GM19455 (cell line): ENCODE measurements at regions not wholly inside any gene's neighbourhood (a gene's known extent, or its start where the extent isn't known, plus 50 kb on each side); places are given as distances from the start of the nearest gene placed in this dataset.

ENCODE experiments used
- ATAC-seq: cut with Tn5 transposase; IDR thresholded peaks from one replicate; pipeline ENCODE4 v1.9.1; 2021; ENCODE audit not compliant: unreplicated experiment

GRCh38 chr4:19999775-20000414 lies 251.8 kb upstream of the SLIT2 start:
- ATAC-seq, result no peak

GRCh38 chr4:19999276-19999675 lies 252.4 kb upstream of the SLIT2 start:
- ATAC-seq, result no peak

GRCh38 chr4:19993242-19993641 lies 258.5 kb upstream of the SLIT2 start:
- ATAC-seq, result no peak

- ATAC-seq, result no peak
Measured at GRCh38 chr4:19992471-19993093, 259.1 kb upstream of the SLIT2 start.

- no peak for ATAC-seq
Measured at GRCh38 chr4:19987746-19988145, 264.0 kb upstream of the SLIT2 start.

- no peak for ATAC-seq
Measured at GRCh38 chr4:19983072-19983471, 268.6 kb upstream of the SLIT2 start.

GRCh38 chr4:19982556-19982955 lies 269.1 kb upstream of the SLIT2 start:
- ATAC-seq, result no peak

- no peak for ATAC-seq
Measured at GRCh38 chr4:19971829-19972228, 279.9 kb upstream of the SLIT2 start.

- ATAC-seq, result no peak
Measured at GRCh38 chr4:19969492-19969891, 282.2 kb upstream of the SLIT2 start.

GRCh38 chr4:19961091-19961490 lies 290.6 kb upstream of the SLIT2 start:
- ATAC-seq, result no peak

GRCh38 chr4:19958848-19959247 lies 292.9 kb upstream of the SLIT2 start:
- ATAC-seq, result no peak

- no peak for ATAC-seq
Measured at GRCh38 chr4:19947349-19947748, 304.4 kb upstream of the SLIT2 start.

- no peak for ATAC-seq
Measured at GRCh38 chr4:19945979-19946380, 305.7 kb upstream of the SLIT2 start.

GRCh38 chr4:19945501-19945900 lies 306.2 kb upstream of the SLIT2 start:
- ATAC-seq, result no peak

GRCh38 chr4:19944806-19945205 lies 306.9 kb upstream of the SLIT2 start:
- ATAC-seq, result no peak

GRCh38 chr4:19944251-19944650 lies 307.5 kb upstream of the SLIT2 start:
- ATAC-seq, result no peak

GRCh38 chr4:19941434-19941833 lies 310.3 kb upstream of the SLIT2 start:
- ATAC-seq, result no peak

GRCh38 chr4:19940861-19941260 lies 310.8 kb upstream of the SLIT2 start:
- no peak for ATAC-seq

- ATAC-seq, result no peak
Measured at GRCh38 chr4:19936476-19936875, 315.2 kb upstream of the SLIT2 start.

GRCh38 chr4:19930742-19931141 lies 321.0 kb upstream of the SLIT2 start:
- ATAC-seq, result no peak

- ATAC-seq, result no peak
Measured at GRCh38 chr4:19927381-19927780, 324.3 kb upstream of the SLIT2 start.

- no peak for ATAC-seq
Measured at GRCh38 chr4:19925516-19925915, 326.2 kb upstream of the SLIT2 start.

GRCh38 chr4:19924761-19925160 lies 326.9 kb upstream of the SLIT2 start:
- ATAC-seq, result no peak
